HCT116 (cell line): ENCODE measurements at regions not wholly inside any gene's neighbourhood (a gene's known extent, or its start where the extent isn't known, plus 50 kb on each side); places are given as distances from the start of the nearest gene placed in this dataset.

Experiments used
- ATAC-seq: fragments of 200-7000 bp; cut with Tn5 transposase; 2 replicates; pipeline ENCODE4 v1.9.1; 2020; ENCODE audit warnings: mild to moderate bottlenecking, moderate library complexity
- BruUV-seq: library from RNA; stranded (reverse); fragments of 400-500 nt; replicated peaks from 2 replicates; lab custom pipeline; 2021; lab: Mats Ljungman, UMichigan
- CTCF ChIA-PET: fragments of 300-600 bp; sonication (Branson Sonifier 250); formaldehyde crosslinking; loops from one replicate; lab custom pipeline; 2021; ENCODE audit warnings: antibody characterized with exemption; lab: Charles Lee
- POLR2A ChIA-PET: fragments of 300-600, 350-600 bp; sonication (Branson Sonifier 250); formaldehyde crosslinking; loops from one replicate; lab custom pipeline; 2021; ENCODE audit warnings: antibody characterized with exemption; lab: Charles Lee
- RAD21 ChIA-PET, 2 experiments: fragments of 300-600 bp; sonication (Branson Sonifier 250); formaldehyde crosslinking; loops; one replicate each; lab custom pipeline; 2023; ENCODE audit warnings: low total read pairs in 2 of 2; ENCODE audit not compliant: uncharacterized antibody in 2 of 2, unreplicated experiment in 2 of 2, low non-redundant PET in 1 of 2; lab: Charles Lee
- DNase-seq: peaks from one replicate; pipeline ENCODE4 v3.0.0-alpha.2; 2010; ENCODE audit warnings: low read depth, low spot score
- H2AFZ ChIP-seq: fragments of 200-600 bp; shearing (Covaris generic), sonication (generic); 2 replicates; pipeline ENCODE4 v1.6.1; 2017; ENCODE audit warnings: low read depth, mixed run types, mixed read lengths, antibody characterized with exemption, low read length; ENCODE audit not compliant: poor library complexity, severe bottlenecking
- H3K27ac ChIP-seq: 2 replicates; pipeline ENCODE4 v1.5.1; 2012; ENCODE audit warnings: low read depth, low read length
- H3K27me3 ChIP-seq: fragments of 200-600 bp; sonication (generic); 2 replicates; pipeline ENCODE4 v1.6.1; 2016; ENCODE audit warnings: mixed run types, low read length, mixed read lengths; ENCODE audit not compliant: insufficient read depth
- H3K36me3 ChIP-seq, 2 experiments: fragments of 200-500 bp in 1 of 2; fragments of 200-600 bp in 1 of 2; sonication (Bioruptor generic) in 1 of 2; sonication (generic) in 1 of 2; 2 replicates each; pipeline versions ENCODE4 v1.5.1 to v1.6.1; 2014 to 2016; ENCODE audit warnings: low read length in 2 of 2, inconsistent platforms in 1 of 2, mixed read lengths in 1 of 2, mixed run types in 1 of 2; ENCODE audit not compliant: insufficient read depth in 2 of 2, control insufficient read depth in 1 of 2
- H3K4me1 ChIP-seq, 2 experiments: fragments of 200-600 bp in 1 of 2; sonication (generic) in 1 of 2; 2 replicates each; pipeline versions ENCODE4 v1.5.1 to v1.6.1; 2012 to 2017; ENCODE audit warnings: low read length in 2 of 2, inconsistent platforms in 1 of 2, mild to moderate bottlenecking in 1 of 2, mixed read lengths in 1 of 2, mixed run types in 1 of 2, moderate library complexity in 1 of 2; ENCODE audit not compliant: insufficient read depth in 2 of 2, control insufficient read depth in 1 of 2
- H3K4me2 ChIP-seq: fragments of 200-600 bp; sonication (generic); 2 replicates; pipeline ENCODE4 v1.6.1; 2017; ENCODE audit warnings: mixed run types, low read length, mixed read lengths
- H3K4me3 ChIP-seq, 2 experiments: fragments of 200-600 bp in 1 of 2; sonication (generic) in 1 of 2; replicated peaks in 1 of 2; 2 replicates each; pipeline ENCODE4 v1.5.1; 2011 to 2016; ENCODE audit warnings: low read length in 2 of 2, control low read depth in 1 of 2, low read depth in 1 of 2, mild to moderate bottlenecking in 1 of 2, mixed read lengths in 1 of 2, mixed run types in 1 of 2
- H3K79me2 ChIP-seq: fragments of 200-600 bp; sonication (generic); 2 replicates; pipeline ENCODE4 v1.6.1; 2017; ENCODE audit warnings: mild to moderate bottlenecking, mixed run types, low read length, moderate library complexity, mixed read lengths; ENCODE audit not compliant: insufficient read depth
- H3K9ac ChIP-seq: fragments of 200-600 bp; sonication (generic); 2 replicates; pipeline ENCODE4 v1.6.1; 2016; ENCODE audit warnings: low read length, mixed read lengths
- H3K9me2 ChIP-seq: fragments of 200-600 bp; sonication (generic), shearing (Covaris generic); 2 replicates; pipeline ENCODE4 v1.6.1; 2017; ENCODE audit warnings: mixed run types, mild to moderate bottlenecking, moderate library complexity; ENCODE audit not compliant: insufficient read depth
- H3K9me3 ChIP-seq, 2 experiments: fragments of 200-500 bp in 1 of 2; fragments of 200-600 bp in 1 of 2; sonication (Bioruptor generic) in 1 of 2; sonication (generic) in 1 of 2; 2 replicates each; pipeline ENCODE4 v1.6.1; 2014 to 2017; ENCODE audit warnings: low read length in 2 of 2, mixed read lengths in 2 of 2, inconsistent platforms in 1 of 2, low read depth in 1 of 2, mild to moderate bottlenecking in 1 of 2, mixed run types in 1 of 2, moderate library complexity in 1 of 2; ENCODE audit not compliant: control insufficient read depth in 1 of 2, insufficient read depth in 1 of 2
- H4K20me1 ChIP-seq: fragments of 200-600 bp; sonication (generic), shearing (Covaris generic); 2 replicates; pipeline ENCODE4 v1.6.1; 2017; ENCODE audit warnings: mixed run types, mild to moderate bottlenecking, moderate library complexity; ENCODE audit not compliant: insufficient read depth
- ATF3 ChIP-seq: IDR thresholded peaks from 2 replicates; pipeline ENCODE4 v1.6.1; 2012
- CBX3 ChIP-seq: IDR thresholded peaks from 2 replicates; pipeline ENCODE4 v1.6.1; 2012; ENCODE audit warnings: low read depth
- CEBPB ChIP-seq: IDR thresholded peaks from 2 replicates; pipeline ENCODE4 v1.6.1; 2012; ENCODE audit warnings: low read depth
- CTCF ChIP-seq, 3 experiments: fragments of 200-600 bp in 1 of 3; sonication (generic) in 1 of 3; IDR thresholded peaks in 2 of 3; conservative IDR thresholded peaks in 1 of 3; 2 replicates each; pipeline ENCODE4 v1.5.1; 2012 to 2017; ENCODE audit warnings: low read depth in 2 of 3, low read length in 2 of 3, antibody characterized with exemption in 1 of 3, borderline replicate concordance in 1 of 3, control low read depth in 1 of 3, mild to moderate bottlenecking in 1 of 3, mixed read lengths in 1 of 3, mixed run types in 1 of 3, moderate library complexity in 1 of 3; ENCODE audit not compliant: insufficient read depth in 1 of 3
- EGR1 ChIP-seq: IDR thresholded peaks from 2 replicates; pipeline ENCODE4 v1.6.1; 2012; ENCODE audit warnings: low read depth
- ELF1 ChIP-seq: IDR thresholded peaks from 2 replicates; pipeline ENCODE4 v1.6.1; 2012; ENCODE audit warnings: low read depth, borderline replicate concordance
- EZH2phosphoT487 ChIP-seq: fragments of 200-600 bp; IDR thresholded peaks from 2 replicates; pipeline ENCODE4 v1.6.1; 2018; ENCODE audit warnings: antibody characterized with exemption, borderline replicate concordance
- FOSL1 ChIP-seq: IDR thresholded peaks from 2 replicates; pipeline ENCODE4 v1.6.1; 2012; ENCODE audit warnings: low read depth
- MAX ChIP-seq: IDR thresholded peaks from 2 replicates; pipeline ENCODE4 v1.6.1; 2012
- POLR2A ChIP-seq: IDR thresholded peaks from 2 replicates; pipeline ENCODE4 v1.7.0; 2011; ENCODE audit warnings: borderline replicate concordance; ENCODE audit not compliant: insufficient read depth, insufficient read length; ENCODE audit errors: extremely low read depth
- POLR2AphosphoS5 ChIP-seq: IDR thresholded peaks from 2 replicates; pipeline ENCODE4 v1.6.1; 2011; ENCODE audit warnings: mild to moderate bottlenecking, low read depth, low read length, moderate library complexity
- RAD21 ChIP-seq: IDR thresholded peaks from 2 replicates; pipeline ENCODE4 v1.6.1; 2012; ENCODE audit warnings: low read depth, mild to moderate bottlenecking
- REST ChIP-seq: IDR thresholded peaks from 2 replicates; pipeline ENCODE4 v1.6.1; 2012; ENCODE audit warnings: low read depth
- SIN3A ChIP-seq: IDR thresholded peaks from 2 replicates; pipeline ENCODE4 v1.6.1; 2012; ENCODE audit warnings: low read depth
- SP1 ChIP-seq: IDR thresholded peaks from 2 replicates; pipeline ENCODE4 v1.6.1; 2012; ENCODE audit warnings: low read depth
- SRF ChIP-seq: IDR thresholded peaks from 2 replicates; pipeline ENCODE4 v1.6.1; 2012; ENCODE audit warnings: low read depth
- TCF7L2 ChIP-seq: IDR thresholded peaks from 2 replicates; pipeline ENCODE4 v1.7.0; 2011; ENCODE audit warnings: borderline replicate concordance, inconsistent platforms; ENCODE audit not compliant: insufficient read depth, insufficient read length; ENCODE audit errors: extremely low read depth
- ZBTB33 ChIP-seq: IDR thresholded peaks from 2 replicates; pipeline ENCODE4 v1.6.1; 2011; ENCODE audit warnings: mild to moderate bottlenecking, low read length, moderate library complexity; ENCODE audit not compliant: insufficient replicate concordance; ENCODE audit errors: extremely low read depth
- ZFX ChIP-seq: fragments of 450-650 bp; IDR thresholded peaks from 2 replicates; pipeline ENCODE4 v1.6.1; 2017
- ZNF274 ChIP-seq: fragments of 200-500 bp; sonication (Bioruptor generic); IDR thresholded peaks from 2 replicates; pipeline ENCODE4 v1.6.1; 2014; ENCODE audit warnings: mild to moderate bottlenecking, low read depth, low read length, inconsistent platforms
- intact Hi-C: fragments of 100-400 bp; cut with micrococcal nuclease; formaldehyde crosslinking; loops from 2 replicates; pipeline ENCODE4 v1.10.0; 2022

GRCh38 chr2:15840148-15840547 lies 100.2 kb upstream of the MYCN start:
- no peak for TF ChIP-seq ELF1
- no peak for TF ChIP-seq EGR1
- no peak for TF ChIP-seq SIN3A
- no peak for TF ChIP-seq ZBTB33
- no peak for TF ChIP-seq EZH2phosphoT487
- TF ChIP-seq REST, result no peak
- TF ChIP-seq SP1, result no peak
- TF ChIP-seq POLR2AphosphoS5, result no peak
- no peak for TF ChIP-seq CBX3
- TF ChIP-seq TCF7L2, result no peak
- TF ChIP-seq FOSL1, result no peak
- no peak for TF ChIP-seq ATF3
- no peak for TF ChIP-seq ZNF274
- TF ChIP-seq RAD21, result no peak
- TF ChIP-seq SRF, result no peak
- no peak for TF ChIP-seq MAX
- no peak for TF ChIP-seq POLR2A
- no peak for TF ChIP-seq CEBPB
- no peak for TF ChIP-seq ZFX
- no peak for TF ChIP-seq CTCF (IDR thresholded peaks at IDR 0.05 in 2 of 3, conservative IDR thresholded peaks at IDR 0.05 in 1 of 3; ENCODE audit: borderline replicate concordance in 1 of 3, insufficient read depth in 1 of 3, low read depth in 2 of 3, low read length in 2 of 3)
- no peaks in the 10 kb centered on the region for H4K20me1 ChIP-seq
- no peak overlapping the region for H3K4me2 ChIP-seq
- H3K27ac ChIP-seq, result no peak overlapping the region
- no peak overlapping the region for H3K4me3 ChIP-seq
- DNase-seq (no peak), ATAC-seq (no peak)
- no TSS peak for BruUV-seq
- ChIA-PET POLR2A (no interaction called here), RAD21 (interaction anchor here in 1 of 2 experiments (0.7 kb wide), 1 partner anchor 21 kb away, joined by 3 read pairs; no protein-coding TSS in a partner anchor), CTCF (no interaction called here)
- H3K9ac ChIP-seq, result no peak overlapping the region
- no peaks in the 10 kb centered on the region for H3K9me3 ChIP-seq
- intact Hi-C loops, result no loop called here
- no peaks in the 10 kb centered on the region for H3K36me3 ChIP-seq
- no peak overlapping the region for H2AFZ ChIP-seq
- H3K27me3 ChIP-seq, result no peaks in the 10 kb centered on the region
- peaks cover 0 to 5% of the 10 kb centered on the region in 2 experiments; a peak in 1 of 4 replicates for H3K4me1 ChIP-seq
- no peaks in the 10 kb centered on the region for H3K9me2 ChIP-seq
- H3K79me2 ChIP-seq, result no peaks in the 10 kb centered on the region
